ENCODE measurements at regions not wholly inside any gene's neighbourhood (a gene's known extent, or its start where the extent isn't known, plus 50 kb on each side); places are given as distances from the start of the nearest gene placed in this dataset.

DNA sequence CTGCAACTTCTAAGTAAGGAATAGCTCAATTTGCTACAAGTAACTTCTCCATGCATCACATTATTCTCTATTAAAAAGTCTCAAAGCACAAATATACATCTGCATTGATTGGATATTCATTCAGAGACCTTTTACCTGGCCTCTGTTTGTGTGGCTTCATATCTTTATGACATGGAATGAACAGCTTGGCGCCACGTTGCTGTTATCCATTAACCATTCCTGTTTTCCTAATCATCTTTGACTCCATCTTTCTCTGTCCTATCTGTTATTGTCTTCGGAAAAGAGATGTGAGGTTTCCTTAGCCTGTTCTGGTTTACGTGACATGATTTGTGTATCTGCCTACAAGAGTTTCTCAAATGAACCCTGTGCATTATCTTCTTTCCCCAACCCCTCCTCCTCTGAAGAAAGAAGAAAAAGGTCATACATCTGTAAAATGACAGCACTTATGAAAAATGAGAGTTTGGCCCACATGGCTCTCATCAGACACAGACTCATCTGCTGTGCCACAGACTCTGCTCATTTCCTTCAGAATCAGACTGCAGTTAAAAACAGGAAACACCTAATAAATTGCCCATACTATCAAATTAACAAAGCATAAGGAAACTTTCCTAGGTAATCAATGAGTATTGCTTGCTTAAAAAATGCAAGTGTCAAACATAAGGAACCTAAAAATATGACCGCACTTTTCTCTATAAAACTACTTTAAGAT is 347.6 kb upstream of the FAM241A start:
- DNase-seq (ENCODE audit: low read depth in 1 of 2, low spot score in 2 of 2) (no peak), FAIRE-seq (no peak)
- no peaks in the 10 kb centered on the region for H3K23me2 ChIP-seq (ENCODE audit: low read depth, low read length)
- POLR2A ChIA-PET (ENCODE audit: partially characterized antibody): no interaction called here
- H4K5ac ChIP-seq (ENCODE audit: insufficient read length, low read depth, low read length): no peak overlapping the region
- no peak overlapping the region for H3K9ac ChIP-seq (replicated peaks in 1 of 4; ENCODE audit: extremely low read depth in 1 of 4, low read depth in 3 of 4, low read length in 3 of 4)
- H3K56ac ChIP-seq (replicated peaks; ENCODE audit: insufficient read length, low read depth, low read length): no peak overlapping the region
- H3K4ac ChIP-seq (replicated peaks; ENCODE audit: insufficient read length, low read depth, low read length): no peak overlapping the region
- H2AFZ ChIP-seq (ENCODE audit: low read length): no peak overlapping the region
- no peak overlapping the region for H2BK5ac ChIP-seq (ENCODE audit: low read depth, low read length)
- H4K8ac ChIP-seq (ENCODE audit: extremely low read depth, insufficient read depth, low read length): no peak overlapping the region
- no peak overlapping the region for H3K18ac ChIP-seq (ENCODE audit: extremely low read depth, low read length)
- no peak overlapping the region for H2BK15ac ChIP-seq (ENCODE audit: low read length)
- TF ChIP-seq RFX5 (IDR thresholded peaks at IDR 0.05; ENCODE audit: borderline replicate concordance, low read depth, low read length) (no peak), MAFK (IDR thresholded peaks at IDR 0.05; ENCODE audit: low read depth, low read length) (no peak), SRF (IDR thresholded peaks at IDR 0.05; ENCODE audit: low read depth, low read length) (no peak), JUN (IDR thresholded peaks at IDR 0.05; ENCODE audit: low read depth, low read length) (no peak), HDAC2 (IDR thresholded peaks at IDR 0.05; ENCODE audit: borderline replicate concordance in 1 of 2, low read depth in 2 of 2, low read length in 2 of 2) (no peak), RNF2 (IDR thresholded peaks at IDR 0.05; ENCODE audit: borderline replicate concordance, low read depth, low read length, missing control alignments, poor library complexity, severe bottlenecking) (no peak), POU5F1 (IDR thresholded peaks at IDR 0.05; ENCODE audit: low read depth, low read length) (no peak), RBBP5 (IDR thresholded peaks at IDR 0.05; ENCODE audit: borderline replicate concordance, low read depth, low read length) (no peak)
- no peak overlapping the region for H2BK20ac ChIP-seq (ENCODE audit: low read length)
- H3K79me1 ChIP-seq (ENCODE audit: low read depth, low read length): no peaks in the 10 kb centered on the region
- no peaks in the 10 kb centered on the region for H3K27me3 ChIP-seq (replicated peaks in 1 of 4; ENCODE audit: control insufficient read depth in 3 of 4, extremely low read depth in 1 of 4, insufficient read depth in 3 of 4, low read length in 3 of 4)
- no peak overlapping the region for H2BK12ac ChIP-seq (ENCODE audit: low read depth, low read length)
- H2BK120ac ChIP-seq (replicated peaks; ENCODE audit: low read depth, low read length): no peak overlapping the region
- no peaks in the 10 kb centered on the region for H4K20me1 ChIP-seq (replicated peaks in 1 of 2; ENCODE audit: control insufficient read depth in 1 of 2, insufficient read depth in 2 of 2, low read length in 2 of 2)
- H2AK5ac ChIP-seq (ENCODE audit: low read depth, low read length): no peak overlapping the region
- H3K27ac ChIP-seq (ENCODE audit: low read depth, low read length): no peak overlapping the region
- WGBS, 2 experiments (ENCODE audit: extremely low coverage in 1 of 2, insufficient coverage in 1 of 2, insufficient read length in 1 of 2, insufficient replicate concordance in 2 of 2, low coverage in 1 of 2, low lambda C conversion rate in 2 of 2, missing lambda C conversion rate in 1 of 2): 93% methylated on average over 5 of the region's 5 CpGs; no CpG with 5 or more reads in 1 of the 2 experiments
- CTCF ChIA-PET (ENCODE audit: partially characterized antibody): interaction anchor here (0.7 to 1.1 kb wide), 3 partner anchors 18 to 157 kb away, joined by 3 to 4 read pairs (median 3); no protein-coding TSS in a partner anchor
- H3K4me1 ChIP-seq (replicated peaks in 1 of 4; ENCODE audit: control insufficient read depth in 3 of 4, insufficient read depth in 4 of 4, low read length in 3 of 4): no peaks in the 10 kb centered on the region
- H3K79me2 ChIP-seq (ENCODE audit: control insufficient read depth in 1 of 2, insufficient read depth in 2 of 2, low read length in 2 of 2): no peaks in the 10 kb centered on the region
- no peaks in the 10 kb centered on the region for H3K9me3 ChIP-seq (ENCODE audit: insufficient read depth in 2 of 2, low read depth in 1 of 2, low read length in 1 of 2)
- no peak overlapping the region for H3K14ac ChIP-seq (ENCODE audit: insufficient read length)
- H3K23ac ChIP-seq (ENCODE audit: insufficient read length): no peak overlapping the region
- H3K36me3 ChIP-seq (ENCODE audit: control insufficient read depth in 2 of 4, insufficient read depth in 4 of 4, low read length in 3 of 4): no peaks in the 10 kb centered on the region
- no peak overlapping the region for H4K91ac ChIP-seq (replicated peaks; ENCODE audit: insufficient read length, low read length)
- H3K4me3 ChIP-seq (ENCODE audit: extremely low read depth in 1 of 4, insufficient read depth in 2 of 4, low read depth in 3 of 4, low read length in 4 of 4): no peak overlapping the region
- H3K4me2 ChIP-seq (ENCODE audit: insufficient read depth in 1 of 2, low read depth in 2 of 2, low read length in 2 of 2): no peak overlapping the region
